GM12892 (cell line): ENCODE measurements at regions not wholly inside any gene's neighbourhood (a gene's known extent, or its start where the extent isn't known, plus 50 kb on each side); places are given as distances from the start of the nearest gene placed in this dataset.

Experiments
- POLR2A ChIP-seq: IDR thresholded peaks from 2 replicates; pipeline ENCODE4 v1.6.1; 2011; ENCODE audit warnings: low read depth, low read length, control low read depth
- TAF1 ChIP-seq: IDR thresholded peaks from 2 replicates; pipeline ENCODE4 v1.6.1; 2011; ENCODE audit warnings: low read depth, mild to moderate bottlenecking, control low read depth, low read length, borderline replicate concordance

GRCh38 chrX:13452283-13452682 is 117.1 kb upstream of the EGFL6 start:
- TF ChIP-seq POLR2A = no peak
- TF ChIP-seq TAF1 = no peak
